ENCODE measurements at regions not wholly inside any gene's neighbourhood (a gene's known extent, or its start where the extent isn't known, plus 50 kb on each side); places are given as distances from the start of the nearest gene placed in this dataset.

GRCh38 chr7:149565096-149565382, 67.4 kb upstream of the ZNF746 start:
- H4K8ac ChIP-seq (ENCODE audit: extremely low read depth, insufficient read depth, low read length), result no peak overlapping the region
- peaks cover 0 to 10% (median 5%) of the 10 kb centered on the region in 4 experiments; a peak in 5 of 7 replicates for H3K4me1 ChIP-seq (replicated peaks in 1 of 4; ENCODE audit: control insufficient read depth in 3 of 4, insufficient read depth in 4 of 4, low read length in 3 of 4)
- H3K23ac ChIP-seq (ENCODE audit: insufficient read length), result no peak overlapping the region
- H3K4ac ChIP-seq (replicated peaks; ENCODE audit: insufficient read length, low read depth, low read length), result no peak overlapping the region
- H3K4me2 ChIP-seq (ENCODE audit: insufficient read depth in 1 of 2, low read depth in 2 of 2, low read length in 2 of 2), result no peak overlapping the region
- no peak for FAIRE-seq
- no peak overlapping the region for H2BK15ac ChIP-seq (ENCODE audit: low read length)
- no peaks in the 10 kb centered on the region for H3K36me3 ChIP-seq (ENCODE audit: control insufficient read depth in 2 of 4, insufficient read depth in 4 of 4, low read length in 3 of 4)
- 95% methylated on average over 1 of the region's 1 CpG; no CpG with 5 or more reads in 1 of the 2 experiments for WGBS, 2 experiments (ENCODE audit: extremely low coverage in 1 of 2, insufficient coverage in 1 of 2, insufficient read length in 1 of 2, insufficient replicate concordance in 2 of 2, low coverage in 1 of 2, low lambda C conversion rate in 2 of 2, missing lambda C conversion rate in 1 of 2)
- no peak for DNase-seq (ENCODE audit: low read depth in 1 of 2, low spot score in 2 of 2)
- no peak overlapping the region for H4K5ac ChIP-seq (ENCODE audit: insufficient read length, low read depth, low read length)
- H3K79me1 ChIP-seq (ENCODE audit: low read depth, low read length), result no peaks in the 10 kb centered on the region; the same call in 1 of the 2 replicates
- H3K79me2 ChIP-seq (ENCODE audit: control insufficient read depth in 1 of 2, insufficient read depth in 2 of 2, low read length in 2 of 2), result peaks cover 3 to 7% of the 10 kb centered on the region in 2 experiments; a peak in 2 of 4 replicates
- H2BK120ac ChIP-seq (replicated peaks; ENCODE audit: low read depth, low read length), result no peak overlapping the region
- H3K14ac ChIP-seq (ENCODE audit: insufficient read length), result no peak overlapping the region
- H2AK5ac ChIP-seq (ENCODE audit: low read depth, low read length), result no peak overlapping the region
- H3K27ac ChIP-seq (ENCODE audit: low read depth, low read length), result no peak overlapping the region
- H2BK12ac ChIP-seq (ENCODE audit: low read depth, low read length), result no peak overlapping the region
- H3K18ac ChIP-seq (ENCODE audit: extremely low read depth, low read length), result no peak overlapping the region
- ChIA-PET POLR2A (ENCODE audit: partially characterized antibody) (no interaction called here), CTCF (ENCODE audit: partially characterized antibody) (interaction anchor here (0.5 to 1.6 kb wide), 2 partner anchors 34 to 54 kb away, joined by 3 to 4 read pairs; no protein-coding TSS in a partner anchor)
- no peak overlapping the region for H3K9ac ChIP-seq (replicated peaks in 1 of 4; ENCODE audit: extremely low read depth in 1 of 4, low read depth in 3 of 4, low read length in 3 of 4)
- no peak overlapping the region for H2AFZ ChIP-seq (ENCODE audit: low read length)
- H2BK5ac ChIP-seq (ENCODE audit: low read depth, low read length), result no peak overlapping the region
- no peak overlapping the region for H2BK20ac ChIP-seq (ENCODE audit: low read length)
- no peak overlapping the region for H3K56ac ChIP-seq (replicated peaks; ENCODE audit: insufficient read length, low read depth, low read length)
- no peaks in the 10 kb centered on the region for H4K20me1 ChIP-seq (replicated peaks in 1 of 2; ENCODE audit: control insufficient read depth in 1 of 2, insufficient read depth in 2 of 2, low read length in 2 of 2)
- H3K27me3 ChIP-seq (replicated peaks in 1 of 4; ENCODE audit: control insufficient read depth in 3 of 4, extremely low read depth in 1 of 4, insufficient read depth in 3 of 4, low read length in 3 of 4), result no peaks in the 10 kb centered on the region; a peak in 1 of 7 replicates
- H3K23me2 ChIP-seq (ENCODE audit: low read depth, low read length), result no peaks in the 10 kb centered on the region; the same call in 1 of the 2 replicates
- no peaks in the 10 kb centered on the region for H3K9me3 ChIP-seq (ENCODE audit: insufficient read depth in 2 of 2, low read depth in 1 of 2, low read length in 1 of 2)
- no peak overlapping the region for H4K91ac ChIP-seq (replicated peaks; ENCODE audit: insufficient read length, low read length)
- H3K4me3 ChIP-seq (ENCODE audit: extremely low read depth in 1 of 4, insufficient read depth in 2 of 4, low read depth in 3 of 4, low read length in 4 of 4), result no peak overlapping the region
- TF ChIP-seq POLR2AphosphoS5 (IDR thresholded peaks at IDR 0.05; ENCODE audit: low read depth, low read length) (no peak), CREB1 (IDR thresholded peaks at IDR 0.05) (no peak)

Measured in H1 (cell line).